ENCODE measurements at regions not wholly inside any gene's neighbourhood (a gene's known extent, or its start where the extent isn't known, plus 50 kb on each side); places are given as distances from the start of the nearest gene placed in this dataset.

GRCh38 chr13:105897575-105897974, 637.9 kb downstream of the EFNB2 start:
- TF ChIP-seq CTCF (IDR thresholded peaks at IDR 0.05; ENCODE audit: low read depth, low read length), result no peak
- TF ChIP-seq MAX (IDR thresholded peaks at IDR 0.05; ENCODE audit: low read depth, low read length), result no peak
- no peak for TF ChIP-seq MYC (IDR thresholded peaks at IDR 0.05; ENCODE audit: low read depth, low read length)
- no peak for TF ChIP-seq POLR2A (IDR thresholded peaks at IDR 0.05; ENCODE audit: extremely low read depth, insufficient read length)

All from NB4 (cell line).